HG03571 (cell line): ENCODE measurements at regions not wholly inside any gene's neighbourhood (a gene's known extent, or its start where the extent isn't known, plus 50 kb on each side); places are given as distances from the start of the nearest gene placed in this dataset.

ENCODE experiments used
- ATAC-seq: cut with Tn5 transposase; IDR thresholded peaks from one replicate; pipeline ENCODE4 v1.9.1; 2021; ENCODE audit not compliant: unreplicated experiment

DNA sequence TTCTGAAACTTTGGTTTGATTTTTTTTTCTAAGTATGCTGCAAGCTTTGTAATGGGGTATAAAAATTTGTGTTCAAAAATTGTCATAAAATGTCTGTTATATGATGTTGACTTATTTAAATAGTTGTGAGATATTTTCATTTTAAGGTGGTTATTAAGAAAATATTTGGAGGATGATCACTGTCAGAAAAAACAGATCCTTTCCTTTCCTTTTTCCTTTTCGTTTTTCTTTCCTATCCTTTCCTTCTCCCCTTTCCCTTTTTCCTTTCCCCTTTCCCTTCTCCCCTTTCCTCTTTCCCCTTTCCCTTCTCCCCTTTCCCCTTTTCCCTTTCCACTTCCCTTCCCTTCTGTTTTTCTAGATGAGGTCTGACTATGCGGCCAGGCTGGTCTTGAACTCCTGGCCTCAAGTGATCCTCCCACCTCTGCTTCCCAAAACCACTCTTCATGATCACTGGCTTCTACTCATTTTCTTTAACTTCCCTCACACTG lies 640.5 kb downstream of the PLCL1 start:
- no peak for ATAC-seq

DNA sequence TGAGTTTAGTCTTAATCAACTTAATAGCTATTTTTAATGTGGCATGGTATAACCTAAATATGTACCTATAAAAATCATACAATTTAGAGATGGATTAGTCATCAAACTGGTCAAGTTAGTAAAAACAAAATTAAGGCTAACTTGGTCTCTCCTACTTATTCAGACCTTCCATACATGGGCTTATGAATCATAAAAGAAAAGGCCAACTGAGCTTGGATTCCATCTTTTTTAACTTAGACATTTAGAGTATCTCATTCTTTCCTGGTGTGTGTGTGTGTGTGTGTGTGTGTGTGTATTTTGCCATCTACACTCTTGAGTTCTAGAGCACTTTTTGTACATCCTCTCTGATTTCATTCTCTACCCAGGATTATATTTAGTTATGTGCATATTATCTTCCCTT lies 637.5 kb downstream of the PLCL1 start:
- ATAC-seq, result no peak

DNA sequence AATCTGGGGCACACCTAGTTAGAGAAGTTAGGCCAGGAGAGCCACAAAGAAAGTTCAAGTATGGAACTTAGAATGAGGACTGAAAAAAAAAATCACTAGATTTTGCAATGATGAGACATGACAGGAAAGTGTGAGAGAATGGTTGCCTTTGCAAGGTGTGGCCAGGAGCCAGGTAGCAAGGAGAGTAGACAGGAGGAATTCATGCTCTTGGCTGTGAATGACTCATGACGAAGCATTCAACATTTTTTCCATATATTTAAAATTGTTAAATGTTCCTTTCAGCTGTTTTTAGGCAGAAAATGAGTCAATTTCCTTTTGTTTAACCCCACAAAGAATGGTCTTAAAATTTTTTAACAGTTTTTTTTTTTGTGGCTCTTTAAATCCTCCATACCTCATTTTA lies 636.9 kb downstream of the PLCL1 start:
- no peak for ATAC-seq

DNA sequence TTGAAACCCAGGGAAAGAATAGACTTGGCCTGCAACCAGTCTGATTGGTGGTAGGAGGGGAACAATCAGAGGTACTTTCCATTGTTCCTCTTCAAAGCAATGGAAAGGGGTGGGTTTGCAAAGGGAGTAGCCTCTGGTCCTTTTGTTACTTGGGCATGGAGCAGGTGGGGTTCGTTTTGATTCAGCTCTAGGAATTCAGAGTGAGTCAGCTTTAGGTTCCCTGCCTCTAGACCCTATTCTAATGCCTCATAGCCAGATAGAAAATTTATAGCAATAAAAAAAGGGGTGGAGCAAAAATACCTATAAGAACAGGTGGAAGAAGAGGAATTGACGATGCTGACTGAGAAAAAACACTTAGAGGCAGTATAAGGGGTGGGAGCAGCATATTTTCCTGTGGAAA lies 636.4 kb downstream of the PLCL1 start:
- ATAC-seq, result no peak

DNA sequence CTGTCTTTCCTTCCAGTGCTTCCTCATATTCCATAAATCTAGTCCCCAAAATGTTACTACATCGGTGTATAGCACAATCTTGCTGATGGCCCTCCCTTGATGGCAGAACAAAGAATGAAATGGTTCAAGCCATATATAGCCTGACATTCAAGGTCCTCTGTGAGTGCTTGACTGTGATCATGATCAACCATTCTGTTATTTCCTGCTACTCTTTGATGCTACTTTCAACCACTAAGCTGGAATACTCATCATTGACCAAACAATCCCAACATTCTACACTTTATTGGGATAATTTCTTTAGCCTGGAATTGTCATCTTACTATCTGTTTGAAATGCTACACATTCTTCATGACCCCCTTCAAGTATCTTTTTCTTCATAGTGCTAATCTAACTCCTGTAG lies 633.9 kb downstream of the PLCL1 start:
- no peak for ATAC-seq

DNA sequence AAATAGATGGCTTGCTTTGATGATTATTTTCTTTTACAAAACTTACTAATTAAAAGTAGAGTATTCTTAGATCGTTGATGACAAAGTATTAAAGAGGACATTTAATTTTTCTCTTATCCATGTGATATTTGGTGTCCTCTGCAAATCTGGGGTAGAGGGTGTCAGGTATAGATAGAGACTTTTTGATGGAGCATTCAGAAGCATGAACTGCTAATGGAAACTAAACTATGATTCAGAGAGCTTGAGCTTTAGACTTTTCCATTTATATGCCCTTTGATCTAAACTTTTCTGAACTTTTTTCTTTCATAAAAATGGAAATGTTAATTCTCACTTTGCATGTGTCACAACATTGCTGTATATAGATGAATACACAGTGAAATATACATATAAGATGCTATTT lies 619.7 kb downstream of the PLCL1 start:
- no peak for ATAC-seq

DNA sequence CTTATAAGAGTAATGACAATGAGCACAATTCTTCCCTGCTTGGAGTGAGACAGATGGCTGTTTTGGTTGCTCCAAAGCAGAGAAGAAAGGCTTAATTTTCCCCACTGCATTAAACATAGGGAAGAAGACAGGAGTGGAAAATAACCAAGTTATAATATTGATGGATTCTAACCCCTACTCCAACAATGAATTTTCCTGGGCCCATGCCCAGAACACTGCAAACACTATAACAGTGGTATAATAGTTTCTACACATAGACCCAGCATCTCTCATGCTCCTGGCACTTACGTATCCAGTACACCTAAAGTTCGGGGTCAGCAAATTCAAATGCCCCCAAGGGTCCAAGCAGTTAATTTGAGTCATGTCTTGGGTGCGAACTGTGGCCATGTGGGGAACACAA lies 613.4 kb downstream of the PLCL1 start:
- ATAC-seq, result no peak

DNA sequence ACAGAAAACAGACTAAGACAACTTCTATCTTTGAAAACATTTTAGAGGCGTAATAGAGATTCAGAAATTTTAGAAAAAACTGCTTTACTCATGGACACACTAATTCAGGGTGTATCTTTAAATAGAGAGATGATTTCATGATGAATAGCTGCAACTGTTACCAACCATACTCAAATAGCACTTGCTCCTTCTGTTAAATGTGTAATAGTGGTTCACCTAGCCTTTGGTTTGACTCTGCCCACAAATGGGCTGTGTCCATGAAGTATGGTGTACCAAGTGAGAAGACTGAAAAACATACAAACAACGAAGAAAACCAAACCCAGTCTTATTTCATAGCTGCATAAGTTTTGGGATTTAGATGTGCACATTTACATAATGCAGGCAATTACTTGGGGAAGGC lies 610.6 kb downstream of the PLCL1 start:
- ATAC-seq, result no peak

DNA sequence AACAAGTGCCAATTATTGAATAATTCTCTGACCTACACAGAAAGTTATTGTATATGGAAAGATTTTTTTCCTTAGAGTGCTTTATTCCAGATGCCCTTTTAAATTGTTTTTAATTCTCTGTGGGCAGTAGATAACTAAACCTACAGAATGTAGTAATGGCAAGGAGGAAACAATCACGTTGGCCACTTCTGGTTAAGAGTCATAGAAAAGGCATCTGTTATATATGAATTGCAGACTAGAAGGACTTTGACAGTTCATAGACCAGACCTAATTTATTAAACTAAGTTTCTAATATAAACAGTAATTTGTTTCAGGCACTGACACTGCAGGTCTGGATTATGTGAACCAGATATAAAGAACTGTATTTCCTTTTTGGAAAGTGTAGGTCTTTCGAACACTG lies 607.5 kb downstream of the PLCL1 start:
- ATAC-seq, result no peak

DNA sequence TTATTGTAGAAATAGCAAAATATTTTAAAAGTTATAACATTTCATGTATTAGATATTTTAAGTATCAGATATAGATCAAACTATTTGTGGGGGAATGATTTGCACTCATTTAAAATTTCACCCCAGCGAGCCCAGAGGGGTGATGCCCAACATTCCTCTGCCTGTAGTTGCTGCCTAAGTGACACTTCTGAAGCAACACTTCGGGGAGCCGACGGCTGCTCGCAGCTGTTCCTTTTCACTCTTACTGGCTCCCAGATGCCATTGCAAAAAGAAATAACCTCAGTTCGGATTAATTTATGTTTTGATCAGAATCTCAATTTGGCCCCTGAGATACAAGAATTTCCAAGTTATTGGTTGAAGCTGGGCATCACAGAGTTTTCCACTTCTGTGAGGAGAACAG lies 603.8 kb downstream of the PLCL1 start:
- no peak for ATAC-seq

DNA sequence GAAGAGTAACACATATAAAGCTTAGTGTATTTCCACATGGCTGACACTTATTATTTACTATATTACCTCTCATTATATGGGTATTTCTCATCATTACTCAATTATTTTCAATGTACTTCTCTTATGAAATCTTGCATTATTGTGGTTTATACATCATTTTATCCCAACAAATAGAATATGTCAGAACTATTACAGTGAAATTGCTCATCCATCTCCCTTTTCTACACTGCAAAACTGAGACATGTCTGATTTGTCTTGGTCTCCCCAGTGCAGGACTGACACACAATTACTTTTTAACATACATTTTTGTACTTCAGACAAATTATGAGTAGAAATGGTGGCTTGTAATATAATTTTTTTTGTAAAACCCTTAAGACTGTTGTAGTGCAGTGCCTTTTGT lies 600.9 kb downstream of the PLCL1 start:
- no peak for ATAC-seq

DNA sequence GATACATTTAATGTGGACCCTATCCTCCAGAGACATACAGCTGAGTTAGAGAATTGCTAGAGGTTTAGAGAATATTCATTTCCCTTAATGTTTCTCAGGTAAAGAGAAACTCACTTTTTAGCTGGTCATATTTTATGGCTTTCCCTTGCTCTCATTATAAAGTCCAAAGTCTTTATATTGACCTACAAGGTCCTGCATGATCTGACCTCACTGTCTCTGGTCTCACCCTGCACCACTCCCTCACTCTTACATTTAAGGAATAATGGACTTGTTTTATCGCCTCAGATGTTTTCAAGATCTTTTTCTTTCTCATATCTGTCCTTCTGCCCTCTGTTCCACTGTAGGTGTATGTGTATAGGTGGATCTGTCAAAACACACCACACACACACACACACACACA lies 597.3 kb downstream of the PLCL1 start:
- ATAC-seq, result no peak

DNA sequence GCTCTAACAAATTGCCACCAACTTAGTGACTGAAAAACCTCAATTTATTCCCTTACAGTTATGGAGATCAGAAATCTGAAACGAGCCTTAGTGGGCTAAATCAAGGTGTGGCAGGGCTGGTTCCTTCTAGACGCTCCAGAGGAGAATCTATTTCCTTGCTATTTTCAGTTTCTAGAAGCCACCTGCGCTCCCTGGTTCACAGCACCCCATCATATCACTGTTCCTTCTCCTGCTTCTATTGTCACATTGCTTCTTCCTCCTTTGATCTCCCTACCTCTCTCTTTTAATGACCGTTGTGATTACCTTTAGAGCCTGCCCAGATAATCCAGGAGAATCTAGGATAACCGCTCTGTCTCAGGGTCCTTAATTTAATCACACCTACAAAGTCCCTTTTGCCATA lies 596.6 kb downstream of the PLCL1 start:
- no peak for ATAC-seq

DNA sequence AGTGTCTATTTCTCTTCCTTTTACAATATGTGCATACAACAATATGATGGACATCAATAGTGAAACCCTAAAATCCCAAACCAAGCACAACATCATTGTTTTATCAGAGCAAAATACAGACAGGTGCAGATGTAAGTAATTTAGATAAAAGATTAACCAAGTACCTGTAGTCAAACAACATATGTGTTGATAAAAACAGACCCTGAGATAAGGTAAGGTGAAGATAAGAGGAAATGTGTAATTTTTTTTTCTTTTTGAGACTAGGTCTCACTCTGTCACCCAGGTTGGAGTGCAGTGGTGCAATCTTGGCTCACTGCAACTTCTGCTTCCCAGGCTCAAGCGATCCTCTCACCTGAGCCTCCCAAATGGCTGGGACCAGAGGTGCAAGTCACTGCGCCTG lies 589.8 kb downstream of the PLCL1 start:
- no peak for ATAC-seq

DNA sequence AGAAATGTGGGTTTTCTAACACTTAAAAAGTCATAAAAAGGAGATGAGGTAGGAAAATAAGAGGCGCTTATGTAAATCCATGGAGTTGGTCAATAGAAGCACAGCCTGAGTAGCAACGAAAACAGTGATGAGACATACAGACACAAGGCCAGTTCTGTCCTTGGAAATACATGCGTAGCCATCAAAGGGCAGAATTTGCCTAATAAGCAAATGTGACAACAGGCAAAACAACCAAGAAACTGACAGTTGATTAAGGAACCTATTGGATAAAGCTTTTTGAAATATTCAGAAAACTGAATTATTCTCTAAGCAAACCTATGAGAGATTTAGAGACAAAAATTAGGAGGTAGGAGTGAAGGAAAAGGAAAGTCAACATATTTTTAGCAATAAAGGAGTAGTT lies 586.3 kb downstream of the PLCL1 start:
- no peak for ATAC-seq

DNA sequence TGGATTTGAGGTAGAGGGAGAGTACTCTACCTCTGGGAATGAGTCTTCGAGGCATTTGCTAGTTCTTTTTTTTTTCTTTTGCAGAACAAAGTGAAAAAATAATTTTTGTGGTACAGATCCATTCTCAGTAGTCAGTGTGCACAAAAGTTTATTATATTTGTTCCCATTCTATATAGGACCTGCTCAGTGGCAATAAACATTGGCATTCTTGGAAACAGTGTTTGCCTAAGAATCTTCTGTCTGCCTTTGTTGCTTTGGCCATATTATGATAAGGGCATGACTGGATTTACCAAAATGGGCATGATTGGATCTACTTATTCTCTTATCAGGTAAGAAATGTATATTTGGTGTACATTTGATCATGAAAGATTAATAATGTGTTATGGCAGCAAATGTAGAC lies 583.3 kb downstream of the PLCL1 start:
- ATAC-seq, result no peak

DNA sequence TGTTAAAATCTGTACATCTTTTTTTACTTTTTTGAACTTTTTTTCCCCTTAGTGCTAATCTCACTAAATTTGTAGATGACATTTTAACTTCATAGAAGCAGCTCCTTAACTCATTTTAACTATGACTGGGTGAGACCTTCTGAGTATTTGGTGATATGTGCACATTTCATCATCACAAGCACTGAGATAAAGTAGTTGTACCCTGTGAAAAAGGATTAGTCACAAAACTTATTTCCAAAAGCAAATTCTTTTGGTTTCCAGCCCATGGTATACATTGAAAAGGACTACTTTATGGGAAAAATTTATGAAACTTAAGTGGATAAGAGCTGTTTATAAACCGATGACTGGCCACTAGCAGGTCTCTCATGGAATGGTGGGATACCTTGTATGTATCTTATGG lies 581.5 kb downstream of the PLCL1 start:
- no peak for ATAC-seq

DNA sequence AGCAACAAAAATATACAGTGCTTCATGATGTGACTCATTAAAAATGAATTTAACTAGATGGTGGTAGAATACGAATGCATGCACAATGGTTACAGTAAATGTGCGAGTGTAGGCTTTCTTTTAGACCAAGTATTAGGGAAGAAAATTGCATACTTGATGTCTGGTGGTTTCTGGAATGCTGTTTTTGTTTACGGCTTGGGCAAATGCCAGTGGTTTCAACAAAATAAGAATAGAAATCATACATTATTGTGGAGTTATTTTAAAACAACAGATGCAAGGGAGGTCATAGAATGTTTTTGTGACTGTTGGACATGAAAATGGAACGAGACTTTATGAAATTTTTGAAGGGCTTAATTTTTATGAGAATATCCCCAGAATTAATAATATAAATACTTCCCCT lies 580.9 kb downstream of the PLCL1 start:
- ATAC-seq, result no peak

DNA sequence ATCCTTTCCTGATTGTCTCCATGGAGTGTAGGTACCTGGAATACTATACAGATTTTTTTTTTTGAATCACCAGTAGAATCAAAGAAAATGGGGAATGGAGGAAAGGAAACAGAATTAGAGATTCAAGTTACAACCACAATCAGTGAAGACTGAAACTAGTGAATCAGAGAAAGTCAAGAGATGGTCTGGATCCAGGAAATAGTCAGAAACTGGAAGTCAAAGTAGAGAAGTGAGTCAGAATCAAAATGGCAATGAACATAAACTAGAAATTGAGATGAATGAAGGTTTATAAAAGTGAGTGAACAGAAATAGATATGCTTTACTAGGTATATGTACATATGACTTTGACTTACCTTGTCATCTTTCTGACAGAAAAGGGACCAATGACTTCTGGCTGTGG lies 579.0 kb downstream of the PLCL1 start:
- no peak for ATAC-seq

DNA sequence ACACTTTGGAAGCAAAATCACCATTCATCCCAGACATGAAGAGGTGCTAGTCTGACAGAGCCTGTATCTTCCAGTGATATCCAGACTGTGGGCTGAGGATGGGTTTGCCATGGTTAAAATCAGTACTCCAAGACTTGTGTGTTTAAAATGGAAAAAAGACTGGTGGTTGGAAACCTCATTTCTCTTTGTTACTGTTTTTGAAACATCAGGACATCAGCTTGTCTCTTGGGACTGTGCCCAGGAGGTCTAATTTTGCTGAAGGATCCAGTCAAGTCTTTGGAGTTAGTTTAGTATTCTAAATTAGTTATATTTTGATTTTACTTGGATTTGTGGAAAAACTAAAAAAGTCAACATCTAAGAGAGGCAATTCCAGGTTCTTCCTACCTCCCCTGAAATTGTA lies 578.4 kb downstream of the PLCL1 start:
- ATAC-seq, result no peak

DNA sequence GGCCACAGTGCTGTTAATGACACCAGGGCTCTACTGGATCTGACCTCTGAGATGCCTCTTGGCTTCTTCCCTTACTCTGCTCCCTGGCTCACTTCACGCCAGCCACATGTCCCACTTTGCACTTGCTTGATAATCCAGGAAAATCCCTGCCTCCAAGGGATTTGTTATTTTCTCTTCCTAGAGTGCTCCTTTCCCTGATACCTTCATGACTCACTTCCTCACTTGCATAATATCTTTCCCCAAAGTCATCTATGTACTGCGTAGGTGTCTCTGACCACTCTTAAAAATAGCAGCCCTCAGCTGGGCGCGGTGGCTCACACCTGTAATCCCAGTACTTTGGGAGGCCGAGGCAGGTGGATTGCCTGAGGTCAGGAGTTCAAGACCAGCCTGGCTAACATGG lies 572.3 kb downstream of the PLCL1 start:
- no peak for ATAC-seq

DNA sequence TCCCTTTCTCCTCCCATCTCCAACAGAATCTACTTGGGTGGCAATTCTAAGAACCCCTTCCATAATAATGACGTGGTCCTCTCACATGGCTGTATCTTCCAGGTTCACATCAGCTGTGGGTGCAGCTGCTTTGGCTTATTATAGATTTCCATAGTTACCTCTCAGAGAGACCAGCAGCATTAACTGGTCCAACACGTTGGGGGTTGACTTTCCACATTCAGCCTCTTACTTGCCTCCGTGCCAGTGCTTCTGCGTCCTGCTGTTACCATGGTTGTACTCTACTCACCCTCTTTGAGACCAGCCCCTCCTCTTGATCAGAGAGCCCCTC lies 570.7 kb downstream of the PLCL1 start:
- ATAC-seq, result no peak

DNA sequence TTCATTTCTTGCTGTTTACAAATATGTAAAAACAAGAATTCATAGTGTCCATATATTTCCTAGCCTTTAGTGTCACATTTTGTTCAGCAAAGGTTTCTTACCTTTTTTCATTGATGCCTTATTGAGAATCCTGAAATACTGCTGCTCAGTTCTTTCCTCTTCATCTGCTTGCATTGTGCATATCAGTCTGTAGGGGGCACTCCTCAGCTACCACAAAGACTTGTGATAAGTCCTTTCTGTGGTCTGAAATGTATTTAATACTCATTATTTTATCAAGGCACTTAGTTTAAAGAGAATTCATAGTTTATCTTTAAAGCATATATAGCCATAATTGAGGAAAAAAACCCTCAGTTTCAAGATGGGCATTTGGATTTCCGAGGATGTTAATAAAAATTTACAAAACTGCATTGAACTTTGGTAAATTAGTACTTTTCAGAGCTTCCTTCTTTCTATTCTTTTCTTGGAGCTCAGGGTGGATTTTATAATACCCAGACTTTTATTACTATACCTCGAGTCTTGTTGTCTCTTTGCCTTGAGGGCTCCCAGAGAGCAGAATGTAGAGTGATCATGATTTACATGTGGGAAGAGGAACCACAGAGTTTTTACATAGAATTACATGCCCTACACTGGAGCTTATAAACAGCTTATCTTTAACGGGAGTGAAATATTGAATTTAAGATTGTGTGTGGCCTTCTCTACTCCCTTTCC lies 570.1 kb downstream of the PLCL1 start:
- ATAC-seq, result no peak
